Mucosa of stomach (tissue), 1 donor: ENCODE measurements at regions not wholly inside any gene's neighbourhood (a gene's known extent, or its start where the extent isn't known, plus 50 kb on each side); places are given as distances from the start of the nearest gene placed in this dataset.

ENCODE experiments used
- H3K27me3 ChIP-seq: one replicate; pipeline ENCODE4 v1.7.0; 2013; ENCODE audit warnings: mild to moderate bottlenecking, low read length; ENCODE audit not compliant: control insufficient read depth, insufficient read depth
- H3K36me3 ChIP-seq: one replicate; pipeline ENCODE4 v1.7.0; 2013; ENCODE audit warnings: low read length; ENCODE audit not compliant: control insufficient read depth, insufficient read depth
- H3K4me1 ChIP-seq: one replicate; pipeline ENCODE4 v1.7.0; 2013; ENCODE audit warnings: mild to moderate bottlenecking, low read length; ENCODE audit not compliant: control insufficient read depth, insufficient read depth
- H3K4me3 ChIP-seq: one replicate; pipeline ENCODE4 v1.7.0; 2013; ENCODE audit warnings: low read length
- H3K9ac ChIP-seq: one replicate; pipeline ENCODE4 v1.7.0; 2013; ENCODE audit warnings: mild to moderate bottlenecking, low read length, moderate library complexity
- H3K9me3 ChIP-seq: one replicate; pipeline ENCODE4 v1.7.0; 2013; ENCODE audit warnings: mild to moderate bottlenecking, low read length, moderate library complexity; ENCODE audit not compliant: control insufficient read depth
- donor health status: Pancreatic carcinoma.

GRCh38 chr20:22257912-22258311 lies 326.5 kb downstream of the FOXA2 start:
- no peaks in the 10 kb centered on the region for H3K4me1 ChIP-seq
- no peak overlapping the region for H3K9ac ChIP-seq
- H3K9me3 ChIP-seq, result no peaks in the 10 kb centered on the region
- no peaks in the 10 kb centered on the region for H3K27me3 ChIP-seq
- H3K4me3 ChIP-seq, result no peak overlapping the region
- no peaks in the 10 kb centered on the region for H3K36me3 ChIP-seq

- Histone ChIP-seq H3K4me1 (no peaks in the 10 kb centered on the region), H3K4me3 (no peak overlapping the region), H3K9me3 (no peaks in the 10 kb centered on the region), H3K9ac (no peak overlapping the region), H3K36me3 (no peaks in the 10 kb centered on the region), H3K27me3 (no peaks in the 10 kb centered on the region)
Observed at GRCh38 chr20:22248051-22248667, 336.2 kb downstream of the FOXA2 start.

GRCh38 chr20:22245139-22245538 lies 339.2 kb downstream of the FOXA2 start:
- H3K4me3 ChIP-seq, result no peak overlapping the region
- no peaks in the 10 kb centered on the region for H3K27me3 ChIP-seq
- no peaks in the 10 kb centered on the region for H3K4me1 ChIP-seq
- H3K36me3 ChIP-seq, result no peaks in the 10 kb centered on the region
- no peaks in the 10 kb centered on the region for H3K9me3 ChIP-seq
- H3K9ac ChIP-seq, result no peak overlapping the region

GRCh38 chr20:22243067-22243466 lies 341.3 kb downstream of the FOXA2 start:
- H3K4me3 ChIP-seq, result no peak overlapping the region
- H3K4me1 ChIP-seq, result no peaks in the 10 kb centered on the region
- no peaks in the 10 kb centered on the region for H3K36me3 ChIP-seq
- no peaks in the 10 kb centered on the region for H3K27me3 ChIP-seq
- H3K9ac ChIP-seq, result no peak overlapping the region
- H3K9me3 ChIP-seq, result no peaks in the 10 kb centered on the region

- Histone ChIP-seq H3K9me3 (no peaks in the 10 kb centered on the region), H3K27me3 (no peaks in the 10 kb centered on the region), H3K36me3 (no peaks in the 10 kb centered on the region), H3K4me3 (no peak overlapping the region), H3K4me1 (no peaks in the 10 kb centered on the region), H3K9ac (no peak overlapping the region)
Observed at GRCh38 chr20:22241609-22242008, 342.8 kb downstream of the FOXA2 start.

- Histone ChIP-seq H3K4me1 (no peaks in the 10 kb centered on the region), H3K4me3 (no peak overlapping the region), H3K27me3 (peaks cover 4% of the 10 kb centered on the region), H3K9me3 (no peaks in the 10 kb centered on the region), H3K36me3 (no peaks in the 10 kb centered on the region), H3K9ac (no peak overlapping the region)
Observed at GRCh38 chr20:22232923-22233322, 351.4 kb downstream of the FOXA2 start.

GRCh38 chr20:22232473-22232872 lies 351.9 kb downstream of the FOXA2 start:
- H3K9me3 ChIP-seq, result no peaks in the 10 kb centered on the region
- H3K4me3 ChIP-seq, result no peak overlapping the region
- H3K4me1 ChIP-seq, result no peaks in the 10 kb centered on the region
- H3K36me3 ChIP-seq, result no peaks in the 10 kb centered on the region
- H3K27me3 ChIP-seq, result peaks cover 4% of the 10 kb centered on the region
- no peak overlapping the region for H3K9ac ChIP-seq

GRCh38 chr20:22226849-22227700 lies 357.3 kb downstream of the FOXA2 start:
- Histone ChIP-seq H3K4me3 (no peak overlapping the region), H3K36me3 (no peaks in the 10 kb centered on the region), H3K9ac (no peak overlapping the region), H3K27me3 (no peaks in the 10 kb centered on the region), H3K4me1 (no peaks in the 10 kb centered on the region), H3K9me3 (no peaks in the 10 kb centered on the region)

- Histone ChIP-seq H3K9me3 (no peaks in the 10 kb centered on the region), H3K4me1 (no peaks in the 10 kb centered on the region), H3K27me3 (no peaks in the 10 kb centered on the region), H3K36me3 (no peaks in the 10 kb centered on the region), H3K4me3 (no peak overlapping the region), H3K9ac (no peak overlapping the region)
Observed at GRCh38 chr20:22223236-22223635, 361.1 kb downstream of the FOXA2 start.

GRCh38 chr20:22217712-22218352 lies 366.5 kb downstream of the FOXA2 start:
- Histone ChIP-seq H3K9me3 (no peaks in the 10 kb centered on the region), H3K36me3 (no peaks in the 10 kb centered on the region), H3K4me1 (no peaks in the 10 kb centered on the region), H3K27me3 (no peaks in the 10 kb centered on the region), H3K4me3 (no peak overlapping the region), H3K9ac (no peak overlapping the region)

GRCh38 chr20:22216984-22217383 lies 367.4 kb downstream of the FOXA2 start:
- no peaks in the 10 kb centered on the region for H3K27me3 ChIP-seq
- no peak overlapping the region for H3K9ac ChIP-seq
- H3K36me3 ChIP-seq, result no peaks in the 10 kb centered on the region
- no peak overlapping the region for H3K4me3 ChIP-seq
- H3K9me3 ChIP-seq, result no peaks in the 10 kb centered on the region
- H3K4me1 ChIP-seq, result no peaks in the 10 kb centered on the region

- Histone ChIP-seq H3K4me3 (no peak overlapping the region), H3K36me3 (no peaks in the 10 kb centered on the region), H3K9me3 (no peaks in the 10 kb centered on the region), H3K4me1 (no peaks in the 10 kb centered on the region), H3K27me3 (no peaks in the 10 kb centered on the region), H3K9ac (no peak overlapping the region)
Observed at GRCh38 chr20:22214296-22214695, 370.1 kb downstream of the FOXA2 start.
